ENCODE measurements at regions not wholly inside any gene's neighbourhood (a gene's known extent, or its start where the extent isn't known, plus 50 kb on each side); places are given as distances from the start of the nearest gene placed in this dataset.

DNA sequence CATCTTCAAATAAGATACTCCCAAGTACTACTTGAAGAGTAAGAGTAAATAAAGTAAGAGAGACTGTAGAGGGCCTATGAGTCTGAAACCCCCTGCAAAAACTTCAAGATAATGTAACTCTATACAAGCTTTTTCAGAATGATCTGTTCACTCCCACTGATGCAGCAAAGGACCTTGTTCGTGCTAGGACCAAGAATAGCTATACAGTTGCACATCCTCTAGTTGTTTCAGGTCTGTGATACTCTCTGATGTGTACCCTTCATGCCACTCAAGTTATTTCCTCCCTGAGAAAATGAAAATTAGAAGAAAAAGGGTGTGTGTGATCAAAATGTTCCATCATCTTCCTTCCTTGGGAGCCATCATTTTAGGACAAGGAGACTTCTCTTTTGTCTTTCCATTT is 204.4 kb downstream of the ALX1 start:
- H3K27me3 ChIP-seq = no peaks in the 10 kb centered on the region
- no peak for DNase-seq (ENCODE audit: extremely low spot score)
- no peaks in the 10 kb centered on the region for H3K4me1 ChIP-seq
- WGBS = 82% methylated on average over 1 of the region's 1 CpG
- H3K27ac ChIP-seq (replicated peaks in 1 of 4) = no peak overlapping the region
- intact Hi-C loops (cut with DNase I) = no loop called here
- H3K9me3 ChIP-seq = no peaks in the 10 kb centered on the region
- H3K36me3 ChIP-seq = no peaks in the 10 kb centered on the region
- TF ChIP-seq, protein P1, sequence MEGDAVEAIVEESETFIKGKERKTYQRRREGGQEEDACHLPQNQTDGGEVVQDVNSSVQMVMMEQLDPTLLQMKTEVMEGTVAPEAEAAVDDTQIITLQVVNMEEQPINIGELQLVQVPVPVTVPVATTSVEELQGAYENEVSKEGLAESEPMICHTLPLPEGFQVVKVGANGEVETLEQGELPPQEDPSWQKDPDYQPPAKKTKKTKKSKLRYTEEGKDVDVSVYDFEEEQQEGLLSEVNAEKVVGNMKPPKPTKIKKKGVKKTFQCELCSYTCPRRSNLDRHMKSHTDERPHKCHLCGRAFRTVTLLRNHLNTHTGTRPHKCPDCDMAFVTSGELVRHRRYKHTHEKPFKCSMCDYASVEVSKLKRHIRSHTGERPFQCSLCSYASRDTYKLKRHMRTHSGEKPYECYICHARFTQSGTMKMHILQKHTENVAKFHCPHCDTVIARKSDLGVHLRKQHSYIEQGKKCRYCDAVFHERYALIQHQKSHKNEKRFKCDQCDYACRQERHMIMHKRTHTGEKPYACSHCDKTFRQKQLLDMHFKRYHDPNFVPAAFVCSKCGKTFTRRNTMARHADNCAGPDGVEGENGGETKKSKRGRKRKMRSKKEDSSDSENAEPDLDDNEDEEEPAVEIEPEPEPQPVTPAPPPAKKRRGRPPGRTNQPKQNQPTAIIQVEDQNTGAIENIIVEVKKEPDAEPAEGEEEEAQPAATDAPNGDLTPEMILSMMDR (IDR thresholded peaks at IDR 0.05) = no peak
- TF ChIP-seq EP300 (IDR thresholded peaks at IDR 0.05) (no peak), POLR2AphosphoS5 (IDR thresholded peaks at IDR 0.05) (no peak), POLR2A (IDR thresholded peaks at IDR 0.05; ENCODE audit: low read depth) (no peak)
- no peak overlapping the region for H3K4me3 ChIP-seq

DNA sequence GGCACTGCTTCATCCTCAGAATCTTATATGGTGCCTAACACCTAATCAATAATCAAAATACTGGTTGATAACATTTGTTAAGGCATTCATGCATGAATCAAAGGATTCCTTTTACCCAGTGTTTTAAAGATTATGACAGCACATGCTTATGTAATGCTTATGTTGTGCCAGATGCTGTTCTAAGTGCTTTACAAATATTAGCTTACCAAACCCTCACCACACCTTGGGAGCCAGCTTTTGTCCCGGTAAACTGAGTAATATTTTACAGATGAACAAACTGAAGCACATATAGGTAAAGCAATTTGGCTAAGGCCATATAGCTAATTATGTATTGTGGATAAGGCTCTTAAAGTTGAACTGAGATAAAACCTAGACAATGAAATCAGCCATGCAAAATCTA is 209.2 kb downstream of the ALX1 start:
- Histone ChIP-seq H3K4me1 (no peaks in the 10 kb centered on the region), H3K36me3 (no peaks in the 10 kb centered on the region), H3K27ac (replicated peaks in 1 of 4) (no peak overlapping the region), H3K27me3 (no peaks in the 10 kb centered on the region), H3K9me3 (peaks cover 0 to 7% (median 0%) of the 10 kb centered on the region in 4 donors), H3K4me3 (no peak overlapping the region)
- 77% methylated on average over 1 of the region's 1 CpG for WGBS
- no peak for TF ChIP-seq EP300 (IDR thresholded peaks at IDR 0.05)
- TF ChIP-seq POLR2A (IDR thresholded peaks at IDR 0.05; ENCODE audit: low read depth) = no peak
- TF ChIP-seq, protein P1 (IDR thresholded peaks at IDR 0.05) = no peak
- TF ChIP-seq POLR2AphosphoS5 (IDR thresholded peaks at IDR 0.05) = no peak
- intact Hi-C loops (cut with DNase I) = no loop called here
- no peak for DNase-seq (ENCODE audit: extremely low spot score)

DNA sequence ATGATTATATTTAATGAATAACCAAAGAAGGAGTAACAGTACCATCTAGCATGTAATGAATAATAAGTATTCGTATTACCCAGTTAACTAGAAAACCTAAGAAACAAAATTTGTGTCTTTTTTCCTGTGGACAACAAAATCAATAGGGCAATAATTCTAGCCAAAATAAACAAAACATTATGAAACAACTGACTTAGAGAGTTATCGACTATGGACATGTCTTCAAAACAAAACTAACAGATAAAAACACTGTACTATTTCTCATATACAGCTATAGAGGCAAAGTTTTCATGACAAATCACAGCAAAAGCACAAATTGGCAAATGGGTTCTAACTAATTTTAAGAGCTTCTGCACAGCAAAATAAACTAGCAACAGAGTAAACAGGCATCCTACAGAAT is 224.1 kb downstream of the ALX1 start:
- no peaks in the 10 kb centered on the region for H3K4me1 ChIP-seq
- 79% methylated on average over 2 of the region's 2 CpGs for WGBS
- H3K27me3 ChIP-seq = no peaks in the 10 kb centered on the region
- H3K36me3 ChIP-seq = no peaks in the 10 kb centered on the region
- H3K4me3 ChIP-seq = no peak overlapping the region
- no peak for DNase-seq (ENCODE audit: extremely low spot score)
- TF ChIP-seq POLR2A (IDR thresholded peaks at IDR 0.05; ENCODE audit: low read depth) = no peak
- TF ChIP-seq, protein P1 (IDR thresholded peaks at IDR 0.05) = no peak
- TF ChIP-seq POLR2AphosphoS5 (IDR thresholded peaks at IDR 0.05) = no peak
- no peak for TF ChIP-seq EP300 (IDR thresholded peaks at IDR 0.05)
- no peaks in the 10 kb centered on the region for H3K9me3 ChIP-seq
- H3K27ac ChIP-seq (replicated peaks in 1 of 4) = no peak overlapping the region
- intact Hi-C loops (cut with DNase I) = no loop called here

DNA sequence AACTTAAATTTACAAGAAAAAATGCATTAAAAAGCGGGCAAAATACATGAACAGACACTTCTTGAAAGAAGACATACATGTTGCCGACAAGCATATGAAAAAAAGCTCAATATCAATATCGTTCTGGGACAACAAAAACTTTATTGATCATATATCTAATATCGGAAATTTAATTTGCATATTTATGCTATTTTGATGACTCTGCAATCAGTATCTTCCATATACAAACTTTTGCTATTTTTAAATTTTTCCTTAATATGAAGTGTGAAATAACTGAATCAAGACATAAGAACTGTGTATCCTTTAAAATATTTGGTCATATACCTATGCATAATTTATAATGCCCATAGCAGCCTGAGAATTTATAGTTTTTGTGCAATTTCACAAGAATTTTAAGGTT is 224.6 kb downstream of the ALX1 start:
- H3K27me3 ChIP-seq = no peaks in the 10 kb centered on the region
- intact Hi-C loops (cut with DNase I) = no loop called here
- no peak overlapping the region for H3K27ac ChIP-seq (replicated peaks in 1 of 4)
- H3K36me3 ChIP-seq = no peaks in the 10 kb centered on the region
- TF ChIP-seq, protein P1 (IDR thresholded peaks at IDR 0.05) = no peak
- TF ChIP-seq POLR2A (IDR thresholded peaks at IDR 0.05; ENCODE audit: low read depth) = no peak
- TF ChIP-seq EP300 (IDR thresholded peaks at IDR 0.05) = no peak
- no peak for TF ChIP-seq POLR2AphosphoS5 (IDR thresholded peaks at IDR 0.05)
- H3K4me3 ChIP-seq = no peak overlapping the region
- no peaks in the 10 kb centered on the region for H3K9me3 ChIP-seq
- WGBS = 84% methylated on average over 4 of the region's 4 CpGs
- H3K4me1 ChIP-seq = no peaks in the 10 kb centered on the region
- DNase-seq (ENCODE audit: extremely low spot score) = no peak

DNA sequence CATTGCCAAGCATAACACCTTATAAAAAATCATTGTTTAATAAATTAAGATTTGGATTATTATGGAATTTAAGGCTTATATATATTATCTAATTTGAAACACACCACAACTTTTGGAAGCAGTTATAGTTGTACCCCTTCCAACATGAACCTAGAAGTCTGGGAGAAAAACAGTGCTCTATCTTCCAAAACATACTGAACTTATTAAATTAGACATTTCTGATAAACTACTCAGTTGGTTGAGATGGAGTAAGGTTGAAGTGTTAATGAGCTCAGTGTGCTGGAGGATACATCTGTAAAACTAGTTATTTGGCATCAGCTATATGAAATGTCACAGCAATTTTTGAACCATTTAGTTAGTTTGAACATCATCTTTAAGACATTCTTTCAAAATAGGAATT is 227.4 kb downstream of the ALX1 start:
- DNase-seq (ENCODE audit: extremely low spot score) = no peak
- Histone ChIP-seq H3K27ac (replicated peaks in 1 of 4) (no peak overlapping the region), H3K4me1 (no peaks in the 10 kb centered on the region), H3K36me3 (no peaks in the 10 kb centered on the region), H3K9me3 (no peaks in the 10 kb centered on the region), H3K27me3 (no peaks in the 10 kb centered on the region), H3K4me3 (no peak overlapping the region)
- TF ChIP-seq, protein P1 (IDR thresholded peaks at IDR 0.05) = no peak
- TF ChIP-seq POLR2A (IDR thresholded peaks at IDR 0.05; ENCODE audit: low read depth) (no peak), EP300 (IDR thresholded peaks at IDR 0.05) (no peak), POLR2AphosphoS5 (IDR thresholded peaks at IDR 0.05) (no peak)
- intact Hi-C loops (cut with DNase I) = no loop called here

All from esophagus muscularis mucosa (tissue), 4 donors.